ENCODE measurements at regions not wholly inside any gene's neighbourhood (a gene's known extent, or its start where the extent isn't known, plus 50 kb on each side); places are given as distances from the start of the nearest gene placed in this dataset.

DNA sequence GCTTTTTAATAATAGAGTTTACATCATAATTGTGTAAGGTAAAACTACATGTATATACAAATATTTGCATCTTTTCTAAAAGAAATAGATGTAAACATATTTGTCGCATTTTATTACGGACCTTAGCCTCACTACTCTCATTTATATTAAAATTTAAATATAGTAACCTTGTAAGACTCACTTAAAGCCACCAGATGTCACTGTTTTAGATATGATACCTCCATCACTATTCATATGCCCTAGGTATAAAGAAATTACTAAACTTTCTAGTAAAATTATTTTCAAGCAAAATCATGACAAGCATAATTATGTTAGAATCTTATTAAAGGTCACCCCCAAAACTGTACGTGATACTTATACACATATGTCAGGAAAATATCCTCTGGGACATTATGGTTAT, 674.3 kb upstream of the REG3G start:
- TF ChIP-seq POLR2AphosphoS5 (IDR thresholded peaks at IDR 0.05) (no peak), POLR2A (IDR thresholded peaks at IDR 0.05) (no peak)
- TF ChIP-seq, protein P1, sequence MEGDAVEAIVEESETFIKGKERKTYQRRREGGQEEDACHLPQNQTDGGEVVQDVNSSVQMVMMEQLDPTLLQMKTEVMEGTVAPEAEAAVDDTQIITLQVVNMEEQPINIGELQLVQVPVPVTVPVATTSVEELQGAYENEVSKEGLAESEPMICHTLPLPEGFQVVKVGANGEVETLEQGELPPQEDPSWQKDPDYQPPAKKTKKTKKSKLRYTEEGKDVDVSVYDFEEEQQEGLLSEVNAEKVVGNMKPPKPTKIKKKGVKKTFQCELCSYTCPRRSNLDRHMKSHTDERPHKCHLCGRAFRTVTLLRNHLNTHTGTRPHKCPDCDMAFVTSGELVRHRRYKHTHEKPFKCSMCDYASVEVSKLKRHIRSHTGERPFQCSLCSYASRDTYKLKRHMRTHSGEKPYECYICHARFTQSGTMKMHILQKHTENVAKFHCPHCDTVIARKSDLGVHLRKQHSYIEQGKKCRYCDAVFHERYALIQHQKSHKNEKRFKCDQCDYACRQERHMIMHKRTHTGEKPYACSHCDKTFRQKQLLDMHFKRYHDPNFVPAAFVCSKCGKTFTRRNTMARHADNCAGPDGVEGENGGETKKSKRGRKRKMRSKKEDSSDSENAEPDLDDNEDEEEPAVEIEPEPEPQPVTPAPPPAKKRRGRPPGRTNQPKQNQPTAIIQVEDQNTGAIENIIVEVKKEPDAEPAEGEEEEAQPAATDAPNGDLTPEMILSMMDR (IDR thresholded peaks at IDR 0.05) = no peak
